ENCODE measurements at regions not wholly inside any gene's neighbourhood (a gene's known extent, or its start where the extent isn't known, plus 50 kb on each side); places are given as distances from the start of the nearest gene placed in this dataset.

DNA sequence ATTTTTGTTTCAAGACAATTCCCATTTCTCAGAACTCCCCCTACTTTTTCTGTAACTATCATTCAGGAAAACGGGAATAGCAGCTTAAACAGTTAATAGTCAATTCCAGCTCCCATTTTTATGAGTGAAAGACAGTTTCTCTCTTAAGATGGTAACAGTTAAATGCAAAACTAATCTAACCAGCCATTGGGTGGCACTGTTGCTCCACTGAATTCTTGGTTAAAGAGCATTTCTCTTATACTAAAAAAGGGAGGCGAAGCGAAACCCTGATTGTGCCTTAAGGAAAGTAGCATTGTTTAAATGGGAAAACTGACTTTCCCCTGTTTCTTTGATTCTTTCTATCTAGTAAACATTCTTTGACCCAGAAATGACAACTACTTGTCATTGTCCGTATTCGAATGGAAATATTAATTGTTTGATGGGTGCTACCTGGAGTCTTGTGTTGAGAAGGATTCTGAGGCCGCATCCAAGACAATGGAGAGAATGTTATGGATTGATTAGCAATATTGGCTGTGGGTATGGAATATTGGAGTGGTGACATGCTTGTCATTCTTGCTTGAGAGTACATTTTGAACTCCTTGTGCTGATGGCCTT is 507.8 kb downstream of the MAT2B start:
- H3K4me3 ChIP-seq (ENCODE audit: low read length): no peak overlapping the region
- TF ChIP-seq ZNF274 (IDR thresholded peaks at IDR 0.05; ENCODE audit: low read depth, low read length): no peak

DNA sequence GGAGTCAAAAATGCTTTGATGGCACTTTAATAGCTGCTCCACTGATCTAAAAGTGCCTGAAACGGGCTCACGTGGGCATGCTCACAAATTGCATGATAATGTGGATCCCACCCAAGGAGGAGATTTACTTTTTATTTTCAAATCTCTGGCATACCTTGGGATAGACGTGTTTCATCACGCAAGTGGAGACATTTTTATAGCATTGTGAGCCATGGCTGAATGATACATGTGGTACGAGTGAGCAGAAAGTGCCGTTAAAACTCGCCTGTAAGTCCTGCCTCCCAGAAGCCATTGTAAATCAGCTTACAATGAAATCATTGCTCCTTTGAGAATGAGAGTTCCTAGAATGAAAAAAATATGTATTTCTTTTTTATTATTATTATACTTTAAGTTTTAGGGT is 514.7 kb downstream of the MAT2B start:
- no peak for TF ChIP-seq ZNF274 (IDR thresholded peaks at IDR 0.05; ENCODE audit: low read depth, low read length)
- H3K4me3 ChIP-seq (ENCODE audit: low read length): no peak overlapping the region

DNA sequence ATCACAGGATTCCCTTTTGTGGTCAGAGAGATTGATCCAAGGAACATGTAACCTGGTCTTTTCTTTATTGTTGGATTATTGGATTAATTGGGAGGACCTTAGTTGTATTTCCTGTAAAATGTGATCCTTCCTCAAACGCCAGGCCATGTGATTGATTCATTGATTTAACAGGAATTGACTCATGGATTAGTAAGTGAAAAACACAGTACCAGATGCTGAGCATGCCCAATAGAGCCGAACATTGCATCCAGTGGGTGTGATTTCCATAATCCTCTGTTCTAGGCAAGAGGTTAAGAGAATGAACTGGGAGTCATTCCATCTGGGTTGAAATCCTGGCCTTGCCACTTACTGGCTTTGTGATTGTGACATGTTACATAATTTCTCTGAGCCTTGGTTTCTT is 522.3 kb downstream of the MAT2B start:
- H3K4me3 ChIP-seq (ENCODE audit: low read length): no peak overlapping the region

DNA sequence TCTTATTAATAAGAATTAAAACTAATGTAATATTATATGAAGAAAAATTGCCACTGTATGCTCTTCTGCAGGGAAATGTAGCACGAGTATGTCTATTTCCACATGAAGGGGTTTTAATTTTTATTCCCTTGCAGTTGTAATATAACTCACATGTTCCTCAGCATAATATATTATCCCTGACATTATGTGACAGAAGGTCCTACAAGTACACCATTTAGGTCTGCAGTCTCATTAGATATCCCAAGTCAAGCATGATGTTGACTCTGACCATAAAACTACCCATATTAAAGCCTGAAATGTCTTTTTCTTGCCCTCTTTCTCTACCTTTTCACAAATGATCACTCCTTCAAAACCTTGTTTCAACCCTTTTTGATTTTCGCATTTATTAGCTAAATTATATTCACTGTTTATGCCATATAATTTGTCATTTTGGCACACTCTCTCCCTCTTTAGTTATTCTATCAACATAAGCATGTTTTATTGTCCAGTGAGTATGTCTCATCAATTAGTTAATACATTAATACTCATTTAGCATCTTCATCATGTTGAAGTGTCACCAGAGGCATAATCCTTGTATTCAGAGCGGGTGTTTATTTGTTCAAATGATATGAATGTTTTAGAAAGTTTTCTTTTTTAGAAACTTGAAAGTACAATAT is 532.8 kb downstream of the MAT2B start:
- TF ChIP-seq ZNF274 (IDR thresholded peaks at IDR 0.05; ENCODE audit: low read depth, low read length): no peak

More for the DNA sequence above, 522.3 kb downstream of the MAT2B start:
- TF ChIP-seq ZNF274 (IDR thresholded peaks at IDR 0.05; ENCODE audit: low read depth, low read length): no peak

DNA sequence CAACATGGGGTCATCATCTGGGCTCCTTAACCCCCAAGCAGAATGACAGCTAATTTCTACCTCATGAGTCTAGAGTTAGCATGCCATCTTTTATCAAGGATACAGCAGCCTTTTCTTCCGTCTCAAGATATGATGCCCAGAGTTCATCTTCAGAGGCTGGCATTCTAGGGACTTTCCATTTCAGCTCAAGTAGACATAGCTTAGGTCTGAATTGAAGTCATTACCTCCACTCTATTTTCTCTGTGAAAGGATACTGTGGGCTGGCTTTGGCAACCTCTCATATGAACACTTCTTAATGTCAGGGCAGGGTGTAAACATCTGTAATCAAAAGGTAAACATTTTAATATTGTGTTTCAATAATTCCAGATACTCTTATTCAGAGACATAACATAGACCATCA is 535.7 kb downstream of the MAT2B start:
- no peak overlapping the region for H3K4me3 ChIP-seq (ENCODE audit: low read length)
- TF ChIP-seq ZNF274 (IDR thresholded peaks at IDR 0.05; ENCODE audit: low read depth, low read length): no peak

More for the DNA sequence above, 532.8 kb downstream of the MAT2B start:
- H3K4me3 ChIP-seq (ENCODE audit: low read length): no peak overlapping the region

DNA sequence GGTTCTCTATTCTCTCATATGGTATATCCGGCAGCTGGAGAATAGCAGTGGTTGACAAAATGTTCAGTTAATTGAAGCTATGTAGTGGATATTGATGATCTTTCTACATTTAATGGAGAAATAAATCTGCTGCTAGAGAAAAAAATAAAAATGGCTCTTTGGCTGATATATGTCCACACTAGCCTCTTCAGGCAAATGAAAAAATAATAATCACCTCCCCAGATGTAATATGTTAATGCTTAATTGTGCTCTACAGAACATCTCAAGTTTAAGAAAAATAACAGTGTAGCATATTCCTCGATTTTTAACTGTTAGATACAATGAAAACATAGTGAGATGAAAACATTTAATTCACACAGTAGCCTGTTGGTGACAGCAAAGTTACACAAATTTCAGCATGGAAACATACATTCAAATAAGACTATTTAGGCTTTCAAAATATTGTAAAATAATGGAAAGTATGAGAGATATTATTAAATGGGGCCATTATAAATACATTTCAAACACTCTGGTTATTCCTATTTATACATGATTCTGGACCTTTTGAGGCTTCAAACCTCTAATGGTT is 543.0 kb downstream of the MAT2B start:
- no peak for TF ChIP-seq ZNF274 (IDR thresholded peaks at IDR 0.05; ENCODE audit: low read depth, low read length)

DNA sequence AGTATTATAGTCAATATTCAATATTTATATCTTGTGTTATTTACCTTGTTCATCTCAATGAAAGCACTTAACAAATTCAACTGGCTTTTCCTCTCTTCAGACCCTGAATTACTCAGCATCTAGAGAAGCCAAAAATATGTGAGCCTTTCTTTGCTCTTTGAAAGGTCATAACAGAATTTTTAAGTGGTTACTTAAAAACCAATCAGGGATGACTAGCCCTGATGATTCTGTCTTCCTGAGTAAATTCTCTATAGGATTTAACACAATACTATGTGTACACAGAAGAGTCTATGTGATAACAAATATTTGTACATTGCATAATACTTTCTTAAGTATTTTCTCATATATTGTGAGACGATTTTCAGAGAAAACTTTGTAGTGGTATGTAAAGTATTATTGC is 546.3 kb downstream of the MAT2B start:
- no peak overlapping the region for H3K4me3 ChIP-seq (ENCODE audit: low read length)
- TF ChIP-seq ZNF274 (IDR thresholded peaks at IDR 0.05; ENCODE audit: low read depth, low read length): no peak

More for the DNA sequence above, 543.0 kb downstream of the MAT2B start:
- H3K4me3 ChIP-seq (ENCODE audit: low read length): no peak overlapping the region

DNA sequence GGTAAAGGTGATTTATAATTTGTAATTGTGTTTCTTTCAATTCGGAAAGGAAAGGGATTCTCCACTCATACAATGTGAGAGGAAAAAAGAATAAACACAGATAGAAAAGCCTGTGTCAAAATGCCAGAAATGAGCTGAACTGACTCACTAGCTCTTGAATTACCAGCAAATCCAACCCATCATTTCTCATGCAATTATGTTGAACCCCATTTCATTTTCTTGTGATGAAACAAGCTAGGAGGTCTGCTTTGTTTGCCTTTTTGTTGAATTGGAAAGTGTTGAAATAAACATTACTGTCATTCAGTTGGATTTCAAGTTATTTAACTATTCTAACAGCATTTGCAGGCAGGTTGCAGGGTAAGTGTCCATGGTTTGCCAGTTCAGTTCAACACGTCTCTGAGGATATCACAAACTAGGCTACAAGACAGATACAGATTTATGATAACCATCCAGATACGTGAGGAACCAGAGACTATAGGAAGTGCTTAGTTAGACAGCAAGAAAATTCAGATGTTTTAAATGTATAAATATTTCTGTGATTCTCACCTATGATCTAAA is 547.2 kb downstream of the MAT2B start:
- no peak for TF ChIP-seq ZNF274 (IDR thresholded peaks at IDR 0.05; ENCODE audit: low read depth, low read length)

DNA sequence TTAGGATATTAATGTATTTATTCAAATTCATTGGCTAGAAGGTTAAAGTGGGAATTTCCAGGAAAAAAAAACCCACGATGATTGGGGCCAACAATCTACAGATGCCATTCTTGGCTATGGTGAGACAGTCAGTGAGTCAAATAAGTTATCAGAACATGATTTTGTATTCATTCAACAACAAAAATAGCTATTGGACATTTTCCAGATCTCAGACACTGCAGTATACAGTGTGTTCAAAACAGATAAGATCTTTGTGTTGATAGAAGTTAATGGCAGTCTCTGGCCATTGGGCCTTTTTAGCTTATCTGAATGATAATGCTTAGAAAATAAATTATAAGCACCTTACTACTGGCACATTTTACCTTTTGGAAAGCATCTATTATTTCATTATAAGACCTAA is 547.7 kb downstream of the MAT2B start:
- H3K4me3 ChIP-seq (ENCODE audit: low read length): no peak overlapping the region
- TF ChIP-seq ZNF274 (IDR thresholded peaks at IDR 0.05; ENCODE audit: low read depth, low read length): no peak

More for the DNA sequence above, 547.2 kb downstream of the MAT2B start:
- H3K4me3 ChIP-seq (ENCODE audit: low read length): no peak overlapping the region

DNA sequence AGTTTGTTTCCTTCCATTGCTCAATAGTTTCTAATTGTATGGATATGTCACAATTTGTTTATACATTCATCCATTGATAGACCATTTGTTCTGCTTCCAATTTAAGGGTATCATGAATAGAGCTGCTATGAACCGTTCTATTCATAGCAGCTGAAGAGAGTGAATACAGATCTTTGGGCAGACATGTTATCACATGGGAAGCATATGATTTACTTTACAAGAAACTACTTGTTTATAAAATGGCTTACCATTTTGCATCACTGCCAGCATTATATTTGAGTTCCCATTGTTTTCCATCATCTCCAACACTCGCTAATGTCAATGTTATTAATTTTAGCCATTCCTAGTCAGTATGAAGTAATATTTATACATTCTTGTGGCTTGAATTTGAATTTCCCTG is 549.0 kb downstream of the MAT2B start:
- no peak for TF ChIP-seq ZNF274 (IDR thresholded peaks at IDR 0.05; ENCODE audit: low read depth, low read length)
- H3K4me3 ChIP-seq (ENCODE audit: low read length): no peak overlapping the region

DNA sequence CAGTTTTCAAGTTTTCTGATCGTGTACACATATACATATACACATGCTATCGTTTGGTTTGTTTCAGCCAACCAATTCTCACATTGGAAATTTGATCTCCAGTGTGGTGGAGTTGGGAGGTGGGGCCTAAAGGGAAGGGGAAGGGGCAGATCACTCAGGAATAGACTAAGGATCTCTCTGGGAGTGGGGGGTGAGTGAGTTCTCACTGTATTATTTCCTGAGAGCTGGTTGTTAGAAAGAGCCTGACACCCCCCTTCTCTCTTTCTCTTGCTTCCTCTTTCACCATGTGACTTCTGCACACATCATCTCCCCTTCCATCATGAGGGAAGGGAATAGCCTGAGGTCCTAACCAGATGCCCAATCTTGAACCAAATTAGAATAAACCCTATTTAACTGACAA is 551.7 kb downstream of the MAT2B start:
- TF ChIP-seq ZNF274 (IDR thresholded peaks at IDR 0.05; ENCODE audit: low read depth, low read length): no peak
- H3K4me3 ChIP-seq (ENCODE audit: low read length): no peak overlapping the region

DNA sequence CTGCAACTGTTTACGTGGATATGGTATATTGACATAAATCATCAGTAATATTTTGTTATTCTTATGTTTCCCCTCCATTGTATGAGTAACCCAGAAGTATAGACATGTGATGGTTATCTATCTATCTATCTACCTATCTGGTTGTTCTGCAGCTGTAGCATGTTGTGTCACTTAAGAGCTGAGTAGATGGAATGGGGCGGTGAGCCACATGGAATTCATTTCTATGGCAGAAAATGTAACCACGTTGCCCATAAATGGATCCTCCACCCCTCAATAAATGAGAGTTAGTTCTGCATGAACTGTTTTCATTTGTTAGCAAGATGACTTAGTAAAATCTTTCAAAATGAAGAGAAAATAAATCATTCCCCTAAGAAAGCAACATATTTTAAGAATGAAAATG is 553.2 kb downstream of the MAT2B start:
- H3K4me3 ChIP-seq (ENCODE audit: low read length): no peak overlapping the region
- no peak for TF ChIP-seq ZNF274 (IDR thresholded peaks at IDR 0.05; ENCODE audit: low read depth, low read length)

DNA sequence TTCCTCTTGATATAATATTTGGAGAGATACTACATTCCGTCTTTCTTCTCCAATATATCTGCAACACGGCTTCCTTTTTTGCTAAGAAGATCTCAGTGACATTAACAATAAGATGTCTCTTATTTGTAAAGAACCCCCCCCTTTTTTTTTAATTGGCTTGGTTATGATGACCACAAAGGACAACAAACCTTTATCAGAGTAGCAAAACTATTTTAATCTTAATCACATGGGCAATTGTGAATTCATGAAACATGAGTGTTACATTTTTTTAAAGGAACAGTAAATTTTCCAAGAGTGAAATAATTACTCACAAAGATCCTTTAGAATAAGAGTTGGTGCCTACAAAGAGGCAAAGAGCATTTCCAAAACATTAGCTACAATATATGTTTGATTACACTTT is 554.1 kb downstream of the MAT2B start:
- H3K4me3 ChIP-seq (ENCODE audit: low read length): no peak overlapping the region
- no peak for TF ChIP-seq ZNF274 (IDR thresholded peaks at IDR 0.05; ENCODE audit: low read depth, low read length)

DNA sequence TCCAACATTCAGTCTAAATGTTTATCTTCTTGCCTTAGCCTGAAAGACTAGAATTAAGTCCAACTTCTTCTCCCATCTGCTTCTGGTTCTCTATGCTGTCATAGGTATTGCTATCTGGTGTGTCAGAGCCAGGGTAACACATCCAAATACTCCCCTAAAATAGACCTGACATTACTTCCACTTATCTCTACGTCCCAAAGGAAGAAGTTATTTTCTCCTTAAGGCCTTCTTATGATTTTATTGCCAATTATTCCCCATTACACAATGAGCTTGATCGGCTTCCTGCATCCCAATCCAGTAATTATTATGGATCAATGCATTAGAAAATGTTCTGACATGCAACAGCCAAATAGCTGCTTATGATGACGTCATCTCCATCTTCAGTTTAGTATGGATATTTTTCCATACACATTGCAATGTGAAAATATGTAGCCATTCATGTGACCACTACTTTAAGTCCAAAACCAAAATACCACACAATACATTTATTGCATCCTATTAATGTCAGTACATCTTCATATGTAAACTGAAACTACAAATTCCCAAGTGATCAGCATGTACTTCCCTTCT is 555.5 kb downstream of the MAT2B start:
- H3K4me3 ChIP-seq (ENCODE audit: low read length): no peak overlapping the region
- no peak for TF ChIP-seq ZNF274 (IDR thresholded peaks at IDR 0.05; ENCODE audit: low read depth, low read length)

DNA sequence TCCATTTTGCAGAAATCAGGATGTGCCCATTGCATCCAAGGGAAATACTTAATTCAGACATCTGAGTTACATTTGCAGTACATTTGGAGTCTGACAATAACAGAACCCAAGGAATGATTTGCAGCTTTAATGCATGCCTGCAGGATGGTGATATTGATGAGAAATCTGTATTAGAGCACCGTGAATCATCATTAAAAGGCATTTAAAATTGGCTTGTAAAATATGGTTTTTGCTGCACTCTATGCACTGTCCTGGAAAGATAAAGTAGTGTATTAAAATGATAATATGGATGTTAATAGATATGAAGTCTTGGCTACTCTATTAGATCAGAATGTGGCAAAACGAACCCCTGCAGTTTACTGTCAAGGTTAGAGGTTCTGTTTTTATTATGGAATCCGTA is 556.9 kb downstream of the MAT2B start:
- no peak for TF ChIP-seq ZNF274 (IDR thresholded peaks at IDR 0.05; ENCODE audit: low read depth, low read length)
- H3K4me3 ChIP-seq (ENCODE audit: low read length): no peak overlapping the region
